ENCODE measurements at regions not wholly inside any gene's neighbourhood (a gene's known extent, or its start where the extent isn't known, plus 50 kb on each side); places are given as distances from the start of the nearest gene placed in this dataset.

DNA sequence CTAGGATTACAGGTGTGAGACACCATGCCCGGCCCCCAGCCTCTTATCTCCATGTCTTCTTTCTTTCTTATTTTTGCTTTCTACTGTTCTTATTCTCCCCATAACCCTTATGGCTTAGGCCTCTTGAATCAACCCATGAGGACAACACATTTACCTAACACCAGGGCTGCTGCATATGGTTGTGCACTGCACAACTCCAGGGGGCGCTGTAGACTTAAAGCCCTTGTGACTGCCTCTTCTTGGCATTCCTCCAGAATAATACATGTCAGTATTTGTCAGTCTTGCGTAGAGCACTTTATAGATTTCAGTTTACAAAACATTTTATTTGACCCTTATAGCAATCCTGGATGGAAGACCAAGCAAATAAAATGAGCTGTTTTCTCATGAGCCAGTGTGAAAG, 225.0 kb upstream of the SALL1 start:
- TF ChIP-seq, protein P1, sequence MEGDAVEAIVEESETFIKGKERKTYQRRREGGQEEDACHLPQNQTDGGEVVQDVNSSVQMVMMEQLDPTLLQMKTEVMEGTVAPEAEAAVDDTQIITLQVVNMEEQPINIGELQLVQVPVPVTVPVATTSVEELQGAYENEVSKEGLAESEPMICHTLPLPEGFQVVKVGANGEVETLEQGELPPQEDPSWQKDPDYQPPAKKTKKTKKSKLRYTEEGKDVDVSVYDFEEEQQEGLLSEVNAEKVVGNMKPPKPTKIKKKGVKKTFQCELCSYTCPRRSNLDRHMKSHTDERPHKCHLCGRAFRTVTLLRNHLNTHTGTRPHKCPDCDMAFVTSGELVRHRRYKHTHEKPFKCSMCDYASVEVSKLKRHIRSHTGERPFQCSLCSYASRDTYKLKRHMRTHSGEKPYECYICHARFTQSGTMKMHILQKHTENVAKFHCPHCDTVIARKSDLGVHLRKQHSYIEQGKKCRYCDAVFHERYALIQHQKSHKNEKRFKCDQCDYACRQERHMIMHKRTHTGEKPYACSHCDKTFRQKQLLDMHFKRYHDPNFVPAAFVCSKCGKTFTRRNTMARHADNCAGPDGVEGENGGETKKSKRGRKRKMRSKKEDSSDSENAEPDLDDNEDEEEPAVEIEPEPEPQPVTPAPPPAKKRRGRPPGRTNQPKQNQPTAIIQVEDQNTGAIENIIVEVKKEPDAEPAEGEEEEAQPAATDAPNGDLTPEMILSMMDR (IDR thresholded peaks at IDR 0.05 in 8 of 11, conservative IDR thresholded peaks at IDR 0.05 in 3 of 11), result no peak
- TF ChIP-seq POLR2AphosphoS5 (IDR thresholded peaks at IDR 0.05) (no peak), POLR2A (IDR thresholded peaks at IDR 0.05) (no peak)
